HFF-Myc (cell line): ENCODE measurements at regions not wholly inside any gene's neighbourhood (a gene's known extent, or its start where the extent isn't known, plus 50 kb on each side); places are given as distances from the start of the nearest gene placed in this dataset.

Source experiments
- DNase-seq: peaks from one replicate; pipeline ENCODE4 v3.0.0-alpha.2; 2011; ENCODE audit warnings: low read depth; ENCODE audit errors: extremely low read depth
- H3K4me3 ChIP-seq: replicated peaks from 2 replicates; pipeline ENCODE4 v1.5.1; 2011; ENCODE audit warnings: low read depth, mild to moderate bottlenecking, control low read depth, low read length
- CTCF ChIP-seq: IDR thresholded peaks from 2 replicates; pipeline ENCODE4 v1.5.1; 2012; ENCODE audit warnings: mild to moderate bottlenecking, low read depth, low read length, control low read depth; ENCODE audit errors: missing control alignments

GRCh38 chr21:17738176-17738953, 80.8 kb downstream of the C21orf91 start:
- no peak overlapping the region for H3K4me3 ChIP-seq
- no peak for TF ChIP-seq CTCF
- DNase-seq, result no peak

DNA sequence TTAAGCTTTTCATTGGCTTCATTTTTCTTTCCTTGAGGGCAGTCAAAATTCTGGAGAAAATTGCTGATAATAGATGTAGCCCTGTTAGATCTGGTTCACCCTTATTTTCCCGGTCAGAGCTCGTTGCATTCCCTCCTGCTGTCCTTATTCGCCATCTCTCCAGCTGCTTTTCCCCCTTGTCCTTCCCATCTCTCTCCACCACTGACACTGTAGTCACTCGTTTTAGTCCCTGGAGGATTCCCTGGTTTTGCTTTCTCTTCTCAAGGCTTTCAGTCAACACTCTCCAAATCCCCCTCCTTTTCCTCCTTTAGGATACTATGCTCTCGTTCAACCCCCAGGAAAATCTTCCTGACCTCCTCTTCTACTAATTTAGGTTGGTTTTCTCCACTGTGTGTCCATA, 83.1 kb downstream of the C21orf91 start:
- TF ChIP-seq CTCF, result no peak
- no peak for DNase-seq
- H3K4me3 ChIP-seq, result no peak overlapping the region

- no peak for TF ChIP-seq CTCF
- no peak overlapping the region for H3K4me3 ChIP-seq
- no peak for DNase-seq
These were observed 85.9 kb downstream of the C21orf91 start for GRCh38 chr21:17733209-17733608.

GRCh38 chr21:17732306-17732705, 86.8 kb downstream of the C21orf91 start:
- TF ChIP-seq CTCF, result no peak
- H3K4me3 ChIP-seq, result no peak overlapping the region
- no peak for DNase-seq

- no peak for DNase-seq
- H3K4me3 ChIP-seq, result no peak overlapping the region
- no peak for TF ChIP-seq CTCF
These were observed 87.6 kb downstream of the C21orf91 start for GRCh38 chr21:17731554-17731953.

DNA sequence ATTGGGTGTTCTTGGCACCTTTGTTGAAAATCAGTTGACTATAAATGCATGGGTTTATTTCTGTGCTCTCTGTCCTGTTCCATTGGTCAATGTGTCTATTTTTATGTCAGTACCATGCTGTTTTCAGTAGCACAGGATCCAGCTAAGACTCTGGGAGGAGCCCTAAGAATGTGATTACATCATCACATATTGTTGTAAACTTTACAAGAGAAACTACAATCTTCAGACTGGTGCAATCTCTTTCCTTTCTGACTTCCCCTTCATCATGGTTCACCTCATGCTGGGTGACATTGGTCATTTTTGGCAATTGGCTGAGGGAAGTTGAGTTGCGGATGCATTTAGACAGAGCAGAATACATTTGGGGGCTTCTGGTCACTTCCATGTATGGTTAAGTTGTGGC, 88.4 kb downstream of the C21orf91 start:
- no peak overlapping the region for H3K4me3 ChIP-seq
- TF ChIP-seq CTCF, result no peak
- no peak for DNase-seq

DNA sequence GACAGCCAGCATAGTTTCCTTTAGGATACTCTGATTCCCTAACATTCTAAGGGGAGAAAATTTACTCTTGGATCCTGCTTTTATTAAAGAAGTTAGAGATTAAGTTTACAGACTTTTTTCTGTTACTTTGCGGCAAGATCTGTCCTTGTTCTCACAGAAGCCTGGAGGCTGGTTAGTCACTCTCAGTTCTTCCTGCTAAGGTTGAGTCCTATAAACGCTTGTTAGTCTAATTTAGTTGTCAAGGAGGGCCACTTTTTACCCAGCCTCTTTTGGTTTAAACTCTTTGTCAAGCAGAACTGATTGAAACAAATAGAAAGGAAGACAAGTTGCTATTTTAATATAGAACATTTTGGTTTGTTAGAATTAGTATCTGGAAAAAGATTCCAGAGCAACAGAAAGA, 89.7 kb downstream of the C21orf91 start:
- no peak for DNase-seq
- H3K4me3 ChIP-seq, result no peak overlapping the region
- no peak for TF ChIP-seq CTCF
